GM23338 (cell line): ENCODE measurements at regions not wholly inside any gene's neighbourhood (a gene's known extent, or its start where the extent isn't known, plus 50 kb on each side); places are given as distances from the start of the nearest gene placed in this dataset.
A peak's percentile ranks its signal among the peaks of the same experiment; 100 is the strongest.

Source experiments
- ATAC-seq: fragments of 200-7000 bp; cut with Tn5 transposase; 3 replicates; pipeline ENCODE4 v1.9.1; 2020
- DNase-seq: peaks from one replicate; pipeline ENCODE4 v3.0.0-alpha.2; 2015; ENCODE audit warnings: low spot score
- H2AFZ ChIP-seq: fragments of 200-600 bp; sonication (generic); 2 replicates; pipeline ENCODE4 v1.8.0; 2016; ENCODE audit warnings: antibody characterized with exemption, mild to moderate bottlenecking, moderate library complexity
- H3F3A ChIP-seq: fragments of 200-600 bp; sonication (generic); replicated peaks from 2 replicates; pipeline ENCODE4 v1.8.0; 2017; ENCODE audit warnings: antibody characterized with exemption, mixed run types, low read depth
- H3K27ac ChIP-seq: fragments of 200-600 bp; sonication (generic); 2 replicates; pipeline ENCODE4 v1.6.1; 2016; ENCODE audit warnings: low read depth
- H3K27me3 ChIP-seq: fragments of 200-600 bp; sonication (generic); 2 replicates; pipeline ENCODE4 v1.8.0; 2016; ENCODE audit warnings: mild to moderate bottlenecking, mixed run types, moderate library complexity; ENCODE audit not compliant: insufficient read depth
- H3K36me3 ChIP-seq: fragments of 200-600 bp; sonication (generic); 2 replicates; pipeline ENCODE4 v1.8.0; 2016; ENCODE audit warnings: mild to moderate bottlenecking; ENCODE audit not compliant: insufficient read depth
- H3K4me1 ChIP-seq: fragments of 200-600 bp; sonication (generic); 2 replicates; pipeline ENCODE4 v1.8.0; 2016; ENCODE audit warnings: mild to moderate bottlenecking, moderate library complexity; ENCODE audit not compliant: insufficient read depth
- H3K4me2 ChIP-seq: fragments of 200-600 bp; sonication (generic); 2 replicates; pipeline ENCODE4 v1.7.1; 2017; ENCODE audit warnings: mixed run types
- H3K4me3 ChIP-seq: fragments of 200-600 bp; sonication (generic); 2 replicates; pipeline ENCODE4 v1.6.1; 2016; ENCODE audit warnings: mixed run types
- H3K79me2 ChIP-seq: fragments of 200-600 bp; sonication (generic); replicated peaks from 2 replicates; pipeline ENCODE4 v1.8.0; 2017; ENCODE audit warnings: mild to moderate bottlenecking; ENCODE audit not compliant: insufficient read depth
- H3K9me2 ChIP-seq: fragments of 200-600 bp; sonication (generic); 2 replicates; pipeline ENCODE4 v1.8.0; 2017; ENCODE audit not compliant: insufficient read depth
- H4K20me1 ChIP-seq: fragments of 200-600 bp; sonication (generic); replicated peaks from 2 replicates; pipeline ENCODE4 v1.8.0; 2017; ENCODE audit warnings: mild to moderate bottlenecking; ENCODE audit not compliant: insufficient read depth
- H3K27ac Mint-ChIP-seq: 2 replicates; pipeline ENCODE4 v1.8.0; 2020; ENCODE audit warnings: inconsistent platforms, mild to moderate bottlenecking, moderate library complexity, mixed read lengths
- H3K27me3 Mint-ChIP-seq: 3 replicates; pipeline ENCODE4 v1.8.0; 2022; ENCODE audit warnings: low read depth, mild to moderate bottlenecking, moderate library complexity, mixed read lengths, inconsistent platforms; ENCODE audit not compliant: insufficient read depth, poor library complexity
- H3K36me3 Mint-ChIP-seq: 3 replicates; pipeline ENCODE4 v1.8.0; 2021; ENCODE audit warnings: low read depth, mild to moderate bottlenecking, inconsistent platforms, moderate library complexity, mixed read lengths
- H3K4me1 Mint-ChIP-seq: 3 replicates; pipeline ENCODE4 v1.8.0; 2020; ENCODE audit warnings: mild to moderate bottlenecking, inconsistent platforms, mixed read lengths
- H3K4me3 Mint-ChIP-seq: 3 replicates; pipeline ENCODE4 v1.8.0; 2021; ENCODE audit warnings: moderate library complexity, mild to moderate bottlenecking, inconsistent platforms, mixed read lengths
- H3K9me3 Mint-ChIP-seq: 3 replicates; pipeline ENCODE4 v1.8.0; 2020; ENCODE audit warnings: moderate library complexity, mild to moderate bottlenecking, inconsistent platforms, mixed read lengths
- CREB1 ChIP-seq: fragments of 250-450 bp; sonication (Bioruptor Pico); IDR thresholded peaks from 2 replicates; pipeline ENCODE4 v1.5.0; 2020; ENCODE audit warnings: low read depth, mild to moderate bottlenecking, moderate library complexity
- ETS1 ChIP-seq: IDR thresholded peaks from 2 replicates; pipeline ENCODE4 v1.6.1; 2016; ENCODE audit warnings: antibody characterized with exemption
- EZH2 ChIP-seq: fragments of 200-600 bp; sonication (generic); IDR thresholded peaks from one replicate; pipeline ENCODE4 v1.8.0; 2017; ENCODE audit warnings: antibody characterized with exemption, mild to moderate bottlenecking, low read depth; ENCODE audit not compliant: unreplicated experiment
- EZH2phosphoT487 ChIP-seq: fragments of 200-600 bp; sonication (generic); IDR thresholded peaks from one replicate; pipeline ENCODE4 v1.8.1; 2018; ENCODE audit warnings: antibody characterized with exemption; ENCODE audit not compliant: unreplicated experiment
- JUNB ChIP-seq: IDR thresholded peaks from one replicate; pipeline ENCODE4 v1.6.1; 2016; ENCODE audit warnings: antibody characterized with exemption; ENCODE audit not compliant: unreplicated experiment
- NANOG ChIP-seq: IDR thresholded peaks from 2 replicates; pipeline ENCODE4 v1.6.1; 2016; ENCODE audit warnings: antibody characterized with exemption, borderline replicate concordance
- POLR2AphosphoS5 ChIP-seq: IDR thresholded peaks from 2 replicates; pipeline ENCODE4 v1.6.1; 2016; ENCODE audit warnings: antibody characterized with exemption, low read depth
- REST ChIP-seq: IDR thresholded peaks from one replicate; pipeline ENCODE4 v1.6.1; 2018; ENCODE audit warnings: antibody characterized with exemption; ENCODE audit not compliant: unreplicated experiment
- STAT1 ChIP-seq: IDR thresholded peaks from one replicate; pipeline ENCODE4 v1.6.1; 2016; ENCODE audit warnings: antibody characterized with exemption; ENCODE audit not compliant: unreplicated experiment
- ZNF114 ChIP-seq: fragments of 250-450 bp; sonication (Bioruptor Pico); IDR thresholded peaks from 2 replicates; pipeline ENCODE4 v1.5.0; 2020; ENCODE audit warnings: mild to moderate bottlenecking, moderate library complexity
- ZNF331 ChIP-seq: fragments of 250-450 bp; sonication (Bioruptor Pico); IDR thresholded peaks from 2 replicates; pipeline ENCODE4 v1.5.0; 2020; ENCODE audit warnings: low read depth, mild to moderate bottlenecking, moderate library complexity
- ZNF462 ChIP-seq: fragments of 250-450 bp; sonication (Bioruptor Pico); IDR thresholded peaks from 2 replicates; pipeline ENCODE4 v1.5.0; 2020; ENCODE audit warnings: mild to moderate bottlenecking, moderate library complexity
- TF ChIP-seq, protein P1 (sequence below), 2 experiments: fragments of 200-600 bp in 1 of 2; sonication (generic) in 1 of 2; conservative IDR thresholded peaks; 2 replicates each; pipeline versions ENCODE4 v1.5.1 to v1.6.1; 2016 to 2017; ENCODE audit warnings: antibody characterized with exemption in 2 of 2, low read depth in 2 of 2, mild to moderate bottlenecking in 2 of 2, moderate library complexity in 1 of 2

GRCh38 chr6:168888786-168889345 lies 364.8 kb downstream of the THBS2 start:
- TF ChIP-seq ETS1: no peak
- TF ChIP-seq NANOG: no peak
- no peak for TF ChIP-seq EZH2phosphoT487
- TF ChIP-seq REST: no peak
- no peak for TF ChIP-seq ZNF331 (CRISPR knock-in tag)
- no peak for TF ChIP-seq JUNB
- TF ChIP-seq CREB1 (CRISPR knock-in tag): no peak
- no peak for TF ChIP-seq ZNF114
- TF ChIP-seq EZH2: no peak
- TF ChIP-seq STAT1: no peak
- no peak for TF ChIP-seq POLR2AphosphoS5
- TF ChIP-seq ZNF462 (CRISPR knock-in tag): no peak
- TF ChIP-seq, protein P1, sequence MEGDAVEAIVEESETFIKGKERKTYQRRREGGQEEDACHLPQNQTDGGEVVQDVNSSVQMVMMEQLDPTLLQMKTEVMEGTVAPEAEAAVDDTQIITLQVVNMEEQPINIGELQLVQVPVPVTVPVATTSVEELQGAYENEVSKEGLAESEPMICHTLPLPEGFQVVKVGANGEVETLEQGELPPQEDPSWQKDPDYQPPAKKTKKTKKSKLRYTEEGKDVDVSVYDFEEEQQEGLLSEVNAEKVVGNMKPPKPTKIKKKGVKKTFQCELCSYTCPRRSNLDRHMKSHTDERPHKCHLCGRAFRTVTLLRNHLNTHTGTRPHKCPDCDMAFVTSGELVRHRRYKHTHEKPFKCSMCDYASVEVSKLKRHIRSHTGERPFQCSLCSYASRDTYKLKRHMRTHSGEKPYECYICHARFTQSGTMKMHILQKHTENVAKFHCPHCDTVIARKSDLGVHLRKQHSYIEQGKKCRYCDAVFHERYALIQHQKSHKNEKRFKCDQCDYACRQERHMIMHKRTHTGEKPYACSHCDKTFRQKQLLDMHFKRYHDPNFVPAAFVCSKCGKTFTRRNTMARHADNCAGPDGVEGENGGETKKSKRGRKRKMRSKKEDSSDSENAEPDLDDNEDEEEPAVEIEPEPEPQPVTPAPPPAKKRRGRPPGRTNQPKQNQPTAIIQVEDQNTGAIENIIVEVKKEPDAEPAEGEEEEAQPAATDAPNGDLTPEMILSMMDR (conservative IDR thresholded peaks at IDR 0.05; ENCODE audit: low read depth in 2 of 2): no peak
- Histone ChIP-seq H2AFZ (0 out of 2 replicates have a peak overlapping the region, but pooled peaks have one; percentile 7), H3F3A (no peaks in the 10 kb centered on the region), H3K4me2 (no peak overlapping the region), H3K4me1 (no peaks in the 10 kb centered on the region), H3K27me3 (peaks cover 4% of the 10 kb centered on the region; the same call in 1 of the 2 replicates), H4K20me1 (no peaks in the 10 kb centered on the region), H3K36me3 (no peaks in the 10 kb centered on the region), H3K4me3 (no peak overlapping the region), H3K79me2 (no peaks in the 10 kb centered on the region), H3K9me2 (no peaks in the 10 kb centered on the region), H3K27ac (no peak overlapping the region)
- no peak overlapping the region for H3K4me3 Mint-ChIP-seq
- H3K27ac Mint-ChIP-seq: no peak overlapping the region
- DNase-seq: no peak
- H3K36me3 Mint-ChIP-seq: no peaks in the 10 kb centered on the region; the same call in 2 of the 3 replicates
- H3K4me1 Mint-ChIP-seq: peaks cover 6% of the 10 kb centered on the region; the same call in 1 of the 3 replicates
- no peak for ATAC-seq
- H3K9me3 Mint-ChIP-seq: no peaks in the 10 kb centered on the region; the same call in 2 of the 3 replicates
- peaks cover 10% of the 10 kb centered on the region for H3K27me3 Mint-ChIP-seq
